ENCODE measurements at regions not wholly inside any gene's neighbourhood (a gene's known extent, or its start where the extent isn't known, plus 50 kb on each side); places are given as distances from the start of the nearest gene placed in this dataset.
"Not testable (repeated sequence)": the region's sequence is repeated elsewhere in the genome, so short reads cannot be mapped to it uniquely, and the experiment has no call there.

DNA sequence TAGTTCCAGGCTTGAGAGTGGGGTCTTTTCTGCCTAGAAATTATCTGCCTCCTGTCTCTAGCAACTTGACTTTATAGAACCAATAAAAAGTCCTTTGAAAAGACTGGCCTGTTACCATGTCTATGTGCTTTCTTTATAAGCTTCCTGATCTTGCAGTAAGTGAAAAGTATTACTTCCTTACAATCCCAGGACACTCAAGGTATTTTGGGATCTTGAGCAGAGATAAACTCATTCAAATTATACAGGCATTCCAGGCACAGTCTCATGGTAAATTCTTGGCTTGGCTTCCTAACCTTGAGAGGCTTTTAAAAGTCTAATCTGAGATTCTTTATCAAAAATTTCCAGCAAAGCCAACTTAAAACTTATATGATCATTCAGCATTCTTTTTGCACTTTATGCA lies 833.0 kb upstream of the POU3F4 start:
- no peak for DNase-seq
- H3K4me3 Mint-ChIP-seq = no peak overlapping the region
- no peaks in the 10 kb centered on the region for H3K36me3 Mint-ChIP-seq (ENCODE audit: low read depth)
- H3K9me3 Mint-ChIP-seq = no peaks in the 10 kb centered on the region
- H3K27me3 Mint-ChIP-seq = no peaks in the 10 kb centered on the region
- POLR2A ChIA-PET = no interaction called here
- no peak overlapping the region for H3K27ac Mint-ChIP-seq
- CTCF ChIA-PET = no interaction called here
- no peaks in the 10 kb centered on the region for H3K4me1 Mint-ChIP-seq

DNA sequence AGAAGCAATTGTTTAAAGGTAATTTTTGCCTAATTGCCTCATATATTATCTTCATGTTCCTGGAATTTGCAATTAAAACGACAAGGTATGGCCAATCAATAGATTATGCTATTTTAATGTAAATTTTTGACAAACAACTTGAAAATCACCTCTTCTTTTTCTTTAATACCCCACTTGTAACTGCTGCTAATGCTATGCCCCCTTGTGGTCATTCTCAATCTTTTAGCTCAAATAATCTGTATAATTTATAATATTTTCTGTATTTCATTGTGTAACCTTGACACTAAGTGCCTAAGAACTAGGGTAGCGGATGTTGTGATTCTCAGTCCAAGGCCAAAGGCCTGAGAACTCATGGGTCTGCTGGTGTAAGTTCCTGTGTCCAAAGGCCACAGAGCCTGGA lies 831.7 kb upstream of the POU3F4 start:
- Mint-ChIP-seq H3K4me1 (no peaks in the 10 kb centered on the region), H3K27ac (no peak overlapping the region), H3K27me3 (no peaks in the 10 kb centered on the region), H3K36me3 (ENCODE audit: low read depth) (no peaks in the 10 kb centered on the region), H3K9me3 (no peaks in the 10 kb centered on the region), H3K4me3 (no peak overlapping the region)
- ChIA-PET CTCF (no interaction called here), POLR2A (no interaction called here)
- no peak for DNase-seq

DNA sequence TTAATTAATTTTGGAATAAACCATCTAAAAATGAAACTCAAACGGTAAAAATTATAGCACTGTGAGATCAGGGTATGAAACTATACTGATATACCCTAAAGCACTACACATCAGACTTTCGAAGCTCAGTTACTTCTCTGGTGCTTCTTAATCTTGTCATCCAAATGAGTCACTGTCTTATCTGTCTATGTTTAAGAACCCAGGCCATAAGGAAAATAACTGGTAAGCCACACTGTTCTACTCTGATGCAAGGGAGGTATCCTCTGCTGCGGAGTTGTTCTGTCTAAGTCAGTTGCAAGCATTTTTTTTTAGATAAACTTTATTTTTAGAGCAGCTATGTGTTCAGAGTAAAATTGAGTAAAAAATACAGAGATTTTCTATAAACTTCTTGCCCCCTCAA lies 830.8 kb upstream of the POU3F4 start:
- ChIA-PET POLR2A (no interaction called here), CTCF (no interaction called here)
- Mint-ChIP-seq H3K4me3 (no peak overlapping the region), H3K4me1 (no peaks in the 10 kb centered on the region), H3K9me3 (no peaks in the 10 kb centered on the region), H3K36me3 (ENCODE audit: low read depth) (no peaks in the 10 kb centered on the region), H3K27me3 (no peaks in the 10 kb centered on the region), H3K27ac (no peak overlapping the region)
- DNase-seq = no peak

DNA sequence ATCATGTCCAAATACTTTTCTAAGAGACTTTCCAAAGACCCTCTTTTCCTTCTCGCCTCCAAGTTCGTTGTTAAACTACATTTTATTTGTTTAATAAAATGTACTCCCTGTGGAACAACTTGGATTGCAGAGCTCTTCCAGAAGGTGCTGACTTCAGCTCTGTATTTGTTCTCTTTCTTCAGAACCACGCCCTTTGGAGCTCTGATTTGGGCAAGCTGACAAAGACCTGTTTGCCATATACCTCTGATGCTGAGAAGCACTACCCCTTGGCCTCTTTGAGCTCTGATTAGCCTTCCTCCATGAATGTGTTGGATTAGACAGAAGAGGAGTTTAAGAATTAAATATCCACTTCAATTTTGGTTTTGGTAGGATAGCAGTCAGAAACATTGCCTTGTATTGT lies 815.1 kb upstream of the POU3F4 start:
- POLR2A ChIA-PET = no interaction called here
- H3K4me1 Mint-ChIP-seq = no peaks in the 10 kb centered on the region
- H3K27ac Mint-ChIP-seq = no peak overlapping the region

DNA sequence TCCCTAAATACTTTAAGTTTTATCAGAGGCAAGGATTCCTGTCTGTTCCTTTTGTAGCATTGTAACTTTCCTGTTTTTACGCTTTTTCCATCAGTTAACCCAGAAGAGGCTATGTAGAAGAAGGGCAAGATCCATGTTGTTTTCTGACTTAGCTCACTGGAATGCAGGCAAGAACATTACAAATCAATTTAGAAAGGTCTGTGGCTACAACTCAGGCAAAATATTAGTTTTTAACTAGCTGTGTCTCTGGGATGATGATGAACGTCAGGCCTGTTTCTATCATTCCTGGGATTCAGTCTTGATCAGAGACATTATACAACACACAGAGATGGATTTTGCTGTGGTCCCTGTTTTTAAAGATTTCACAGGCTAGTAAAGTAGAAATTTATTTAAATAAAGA lies 813.0 kb upstream of the POU3F4 start:
- no peak overlapping the region for H3K4me3 Mint-ChIP-seq
- H3K36me3 Mint-ChIP-seq (ENCODE audit: low read depth) = no peaks in the 10 kb centered on the region
- H3K27ac Mint-ChIP-seq = no peak overlapping the region
- H3K4me1 Mint-ChIP-seq = no peaks in the 10 kb centered on the region
- no peaks in the 10 kb centered on the region for H3K27me3 Mint-ChIP-seq
- ChIA-PET CTCF (no interaction called here), POLR2A (no interaction called here)
- no peaks in the 10 kb centered on the region for H3K9me3 Mint-ChIP-seq
- DNase-seq = no peak

More for the DNA sequence above, 815.1 kb upstream of the POU3F4 start:
- H3K4me3 Mint-ChIP-seq = no peak overlapping the region
- DNase-seq = no peak
- no peaks in the 10 kb centered on the region for H3K27me3 Mint-ChIP-seq
- CTCF ChIA-PET = no interaction called here
- no peaks in the 10 kb centered on the region for H3K36me3 Mint-ChIP-seq (ENCODE audit: low read depth)
- H3K9me3 Mint-ChIP-seq = no peaks in the 10 kb centered on the region

DNA sequence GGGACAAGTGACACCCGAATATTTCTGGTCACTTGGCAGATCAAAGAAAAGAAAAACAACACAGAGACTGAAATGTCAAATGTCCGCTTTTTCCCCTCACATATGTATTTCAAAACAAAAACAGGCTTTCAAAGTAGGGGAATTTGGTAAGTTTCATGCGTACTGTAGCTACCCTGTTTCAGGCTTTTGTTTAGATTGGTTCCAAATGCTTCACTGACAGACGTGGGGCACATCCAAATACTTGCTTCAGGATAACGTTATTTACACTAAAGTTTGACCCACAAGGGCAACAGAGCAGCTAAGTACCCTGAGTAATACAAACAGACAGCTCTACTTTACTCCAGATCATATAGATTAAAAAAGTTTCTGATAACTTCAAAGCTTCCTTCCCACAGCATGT lies 804.5 kb upstream of the POU3F4 start:
- H3K27me3 Mint-ChIP-seq = no peaks in the 10 kb centered on the region
- no peaks in the 10 kb centered on the region for H3K4me1 Mint-ChIP-seq
- no peak overlapping the region for H3K27ac Mint-ChIP-seq
- DNase-seq = no peak
- ChIA-PET POLR2A (no interaction called here), CTCF (no interaction called here)
- no peak overlapping the region for H3K4me3 Mint-ChIP-seq
- no peaks in the 10 kb centered on the region for H3K9me3 Mint-ChIP-seq
- H3K36me3 Mint-ChIP-seq (ENCODE audit: low read depth) = no peaks in the 10 kb centered on the region

DNA sequence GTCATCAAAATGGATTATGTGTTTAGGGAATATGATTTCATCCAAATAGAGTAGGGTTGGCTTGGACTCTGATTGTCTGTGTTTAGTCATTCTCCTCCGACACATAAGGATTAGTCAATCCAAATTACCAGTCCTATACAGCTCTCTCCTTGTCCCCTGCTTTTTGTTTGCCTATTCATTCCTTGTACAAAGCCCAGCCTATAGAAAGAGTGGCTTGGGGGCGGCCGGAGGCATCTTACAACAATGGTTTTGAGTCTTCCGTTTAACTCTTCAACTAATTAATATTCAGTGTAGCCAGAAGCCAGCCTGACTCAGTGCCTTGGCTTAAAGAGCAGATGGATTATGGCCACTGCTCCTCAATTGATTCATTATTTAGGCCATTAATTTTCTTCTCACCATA lies 796.6 kb upstream of the POU3F4 start:
- no peak for DNase-seq
- H3K27ac Mint-ChIP-seq = no peak overlapping the region
- no peaks in the 10 kb centered on the region for H3K27me3 Mint-ChIP-seq
- H3K9me3 Mint-ChIP-seq = no peaks in the 10 kb centered on the region
- H3K4me1 Mint-ChIP-seq = no peaks in the 10 kb centered on the region
- CTCF ChIA-PET = no interaction called here
- H3K36me3 Mint-ChIP-seq (ENCODE audit: low read depth) = no peaks in the 10 kb centered on the region
- POLR2A ChIA-PET = no interaction called here
- H3K4me3 Mint-ChIP-seq = no peak overlapping the region

DNA sequence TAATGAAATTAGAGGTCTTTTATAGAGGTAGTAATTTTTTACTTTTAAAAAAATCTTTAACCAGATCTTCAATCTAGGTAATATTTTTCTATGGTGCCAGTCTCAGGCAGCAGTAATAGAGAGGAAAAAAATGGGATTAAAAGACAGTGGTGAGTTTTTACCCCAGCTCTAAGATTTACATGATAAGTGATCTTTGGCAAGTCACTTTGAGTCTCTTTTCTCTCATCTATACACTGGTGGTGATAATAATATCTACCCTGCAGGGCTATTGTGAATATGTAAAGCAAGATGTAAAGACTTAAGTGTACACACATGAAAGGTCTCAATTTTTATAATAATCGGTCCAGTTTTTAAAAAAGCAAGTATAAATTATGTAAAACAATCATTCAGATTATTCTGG lies 786.2 kb upstream of the POU3F4 start:
- CTCF ChIA-PET = no interaction called here
- no peaks in the 10 kb centered on the region for H3K36me3 Mint-ChIP-seq (ENCODE audit: low read depth)
- H3K27ac Mint-ChIP-seq = no peak overlapping the region
- H3K27me3 Mint-ChIP-seq = no peaks in the 10 kb centered on the region
- no peaks in the 10 kb centered on the region for H3K4me1 Mint-ChIP-seq
- no peak overlapping the region for H3K4me3 Mint-ChIP-seq
- H3K9me3 Mint-ChIP-seq = no peaks in the 10 kb centered on the region
- no peak for DNase-seq
- POLR2A ChIA-PET = no interaction called here

DNA sequence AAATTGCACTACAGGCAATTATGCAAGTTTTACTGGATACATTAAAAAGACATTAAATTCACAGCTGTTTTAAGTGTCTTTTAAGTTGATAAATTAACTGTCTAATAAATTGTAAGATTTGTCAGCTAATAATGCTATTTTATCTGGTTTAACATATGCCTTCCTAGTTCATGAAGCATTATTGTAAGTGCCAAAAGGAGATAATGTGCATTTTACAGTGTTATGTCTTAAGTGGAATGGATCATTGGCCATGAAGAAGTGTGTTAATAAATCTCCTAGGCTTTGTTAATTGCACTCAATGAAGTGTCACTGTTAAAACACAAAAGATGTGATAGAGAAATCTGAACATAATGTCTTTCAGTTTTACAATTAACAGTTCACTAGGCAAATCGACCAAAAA lies 784.3 kb upstream of the POU3F4 start:
- CTCF ChIA-PET = no interaction called here

DNA sequence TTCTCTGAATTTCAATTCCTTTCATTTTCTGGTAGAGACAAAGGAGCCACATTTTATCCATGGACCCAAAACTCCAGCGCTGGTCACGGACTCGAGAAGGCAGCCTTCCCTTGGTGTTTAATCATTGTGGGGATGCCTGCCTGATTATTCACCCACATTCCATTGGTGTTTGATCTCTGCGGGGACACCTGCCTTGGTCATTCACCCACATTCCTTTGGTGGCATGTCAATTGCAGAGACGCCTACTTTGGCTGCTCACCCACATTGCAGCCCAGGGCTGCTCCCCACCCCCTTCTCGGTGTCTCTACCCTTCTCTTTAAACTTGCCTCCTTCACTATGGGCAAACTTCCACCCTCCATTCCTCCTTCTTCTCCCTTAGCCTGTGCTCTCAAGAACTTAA lies 780.7 kb upstream of the POU3F4 start:
- H3K36me3 Mint-ChIP-seq (ENCODE audit: low read depth); H3K4me1 Mint-ChIP-seq; H3K4me3 Mint-ChIP-seq; H3K27me3 Mint-ChIP-seq; CTCF ChIA-PET; DNase-seq; H3K27ac Mint-ChIP-seq; POLR2A ChIA-PET; H3K9me3 Mint-ChIP-seq: not testable (repeated sequence)

More for the DNA sequence above, 784.3 kb upstream of the POU3F4 start:
- H3K4me1 Mint-ChIP-seq = no peaks in the 10 kb centered on the region
- H3K9me3 Mint-ChIP-seq = no peaks in the 10 kb centered on the region
- DNase-seq = no peak
- H3K27me3 Mint-ChIP-seq = no peaks in the 10 kb centered on the region
- no peak overlapping the region for H3K4me3 Mint-ChIP-seq
- H3K36me3 Mint-ChIP-seq (ENCODE audit: low read depth) = no peaks in the 10 kb centered on the region
- H3K27ac Mint-ChIP-seq = no peak overlapping the region
- POLR2A ChIA-PET = no interaction called here

DNA sequence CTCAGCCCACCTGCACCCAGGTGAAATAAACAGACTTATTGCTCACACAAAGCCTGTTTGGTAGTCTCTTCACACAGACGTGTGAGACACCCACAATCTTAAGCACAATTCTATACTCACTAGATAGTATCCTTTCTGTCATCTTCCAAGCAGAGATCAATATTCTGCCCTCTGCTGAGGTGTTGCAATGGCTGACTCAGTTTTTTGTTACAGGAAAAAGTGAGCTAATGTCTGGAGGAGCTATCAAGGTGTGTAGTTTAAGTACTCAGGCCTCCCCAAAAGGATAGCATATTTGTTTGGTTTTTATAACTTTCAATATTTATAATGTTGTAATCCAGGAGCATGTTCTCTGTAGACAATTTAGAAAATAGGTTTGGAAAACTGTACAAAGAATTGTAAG lies 775.2 kb upstream of the POU3F4 start:
- Mint-ChIP-seq H3K4me1 (no peaks in the 10 kb centered on the region), H3K4me3 (no peak overlapping the region), H3K9me3 (no peaks in the 10 kb centered on the region), H3K27me3 (no peaks in the 10 kb centered on the region), H3K27ac (no peak overlapping the region), H3K36me3 (ENCODE audit: low read depth) (no peaks in the 10 kb centered on the region)
- ChIA-PET CTCF (interaction anchor here (0.6 kb wide), 1 partner anchor 65 kb away, joined by 3 read pairs; no protein-coding TSS in a partner anchor), POLR2A (no interaction called here)
- DNase-seq = no peak

DNA sequence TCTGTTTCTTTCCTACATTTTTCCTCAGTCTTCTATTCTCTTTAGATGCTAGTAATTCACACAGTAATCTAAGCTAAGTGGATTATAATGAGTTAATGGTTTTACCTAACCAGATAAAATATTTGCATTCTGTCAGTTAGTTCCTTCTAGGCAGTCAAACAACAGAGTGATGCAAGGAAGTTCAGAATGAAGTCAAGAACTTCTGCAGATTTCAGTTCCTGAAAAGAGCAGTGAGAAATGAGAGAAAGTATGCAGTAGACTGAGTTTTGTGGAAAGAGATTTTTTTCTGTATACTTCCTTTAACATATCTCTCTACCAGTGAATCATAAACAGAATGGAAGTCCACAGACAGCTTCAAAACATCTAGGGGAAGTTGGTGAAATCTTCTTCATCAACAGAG lies 774.0 kb upstream of the POU3F4 start:
- H3K36me3 Mint-ChIP-seq (ENCODE audit: low read depth) = no peaks in the 10 kb centered on the region
- POLR2A ChIA-PET = no interaction called here
- no peak overlapping the region for H3K27ac Mint-ChIP-seq
- H3K4me3 Mint-ChIP-seq = no peak overlapping the region
- no peaks in the 10 kb centered on the region for H3K9me3 Mint-ChIP-seq
- no peaks in the 10 kb centered on the region for H3K4me1 Mint-ChIP-seq
- DNase-seq = no peak
- CTCF ChIA-PET = no interaction called here
- H3K27me3 Mint-ChIP-seq = no peaks in the 10 kb centered on the region

DNA sequence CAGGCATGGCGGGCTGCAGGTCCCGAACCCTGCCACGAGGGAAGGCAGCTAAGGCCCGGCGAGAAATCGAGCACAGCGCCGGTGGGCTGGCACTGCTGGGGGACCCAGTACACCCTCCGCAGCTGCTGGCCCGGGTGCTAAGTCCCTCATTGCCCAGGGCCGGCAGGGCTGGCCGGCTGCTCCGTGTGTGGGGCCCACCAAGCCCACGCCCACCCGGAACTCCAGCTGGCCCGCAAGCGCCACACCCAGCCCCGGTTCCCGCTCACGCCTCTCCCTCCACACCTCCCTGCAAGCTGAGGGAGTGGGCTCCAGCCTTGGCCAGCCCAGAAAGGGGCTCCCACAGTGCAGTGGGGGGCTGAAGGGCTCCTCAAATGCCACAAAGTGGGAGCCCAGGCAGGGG lies 769.8 kb upstream of the POU3F4 start:
- H3K36me3 Mint-ChIP-seq (ENCODE audit: low read depth); CTCF ChIA-PET; H3K27me3 Mint-ChIP-seq; POLR2A ChIA-PET; H3K4me3 Mint-ChIP-seq; H3K4me1 Mint-ChIP-seq; DNase-seq; H3K9me3 Mint-ChIP-seq; H3K27ac Mint-ChIP-seq: not testable (repeated sequence)

DNA sequence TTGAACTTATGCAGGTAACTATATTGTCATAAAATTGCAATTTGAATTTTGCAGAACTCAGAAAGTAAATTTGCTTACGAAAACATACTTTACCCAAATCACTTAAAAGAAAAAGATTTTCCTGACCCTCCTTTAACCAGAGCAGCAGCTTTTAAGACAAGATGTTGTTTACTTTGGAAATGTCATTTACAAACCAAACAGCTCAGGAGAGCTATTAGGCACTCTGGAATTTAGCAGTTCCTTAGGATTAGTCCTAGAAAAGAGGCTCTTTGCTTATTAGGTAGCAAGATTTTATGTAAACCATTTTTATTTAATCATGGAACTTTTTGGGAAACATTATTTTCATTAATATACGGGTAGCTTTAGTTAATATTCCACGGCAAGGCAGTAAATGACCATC lies 765.7 kb upstream of the POU3F4 start:
- Mint-ChIP-seq H3K27me3 (no peaks in the 10 kb centered on the region), H3K4me3 (no peak overlapping the region), H3K36me3 (ENCODE audit: low read depth) (no peaks in the 10 kb centered on the region), H3K4me1 (no peaks in the 10 kb centered on the region), H3K27ac (no peak overlapping the region), H3K9me3 (no peaks in the 10 kb centered on the region)
- ChIA-PET POLR2A (no interaction called here), CTCF (no interaction called here)
- DNase-seq = no peak

DNA sequence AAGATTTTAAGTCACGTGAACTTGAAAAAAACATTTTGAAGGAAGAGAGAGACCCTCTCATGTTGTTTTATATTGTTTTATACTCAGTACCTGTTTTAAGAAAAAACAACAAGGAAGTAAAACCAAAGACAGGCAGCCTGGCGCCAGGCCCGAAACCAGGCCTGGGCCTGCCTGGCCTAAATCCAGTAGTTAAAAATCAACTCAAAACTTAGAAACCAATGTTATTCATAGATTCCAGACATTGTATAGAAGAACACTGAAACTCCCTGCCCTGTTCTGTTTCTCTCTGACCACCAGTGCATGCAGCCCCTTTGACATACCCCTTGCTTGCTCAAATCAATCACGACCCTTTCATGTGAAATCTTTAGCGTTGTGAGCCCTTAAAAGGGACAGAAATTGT lies 762.4 kb upstream of the POU3F4 start:
- POLR2A ChIA-PET = not testable (repeated sequence)

More for the DNA sequence above, 762.4 kb upstream of the POU3F4 start:
- H3K4me1 Mint-ChIP-seq; H3K9me3 Mint-ChIP-seq; DNase-seq; CTCF ChIA-PET; H3K4me3 Mint-ChIP-seq; H3K27me3 Mint-ChIP-seq; H3K27ac Mint-ChIP-seq; H3K36me3 Mint-ChIP-seq (ENCODE audit: low read depth): not testable (repeated sequence)

Measured in activated CD4-positive, alpha-beta T cell treated with anti-CD3 and anti-CD28 coated beads, Interleukin-2, amount 10 ng/mL, durations not matched to agents 7 days and 5 days (primary cell).